Neural progenitor cell (in vitro differentiated cells): ENCODE measurements at regions not wholly inside any gene's neighbourhood (a gene's known extent, or its start where the extent isn't known, plus 50 kb on each side); places are given as distances from the start of the nearest gene placed in this dataset.
A peak's percentile ranks its signal among the peaks of the same experiment; 100 is the strongest.

Source experiments
- DNase-seq: peaks from one replicate; pipeline ENCODE4 v3.0.0-alpha.2; 2016; ENCODE audit warnings: low spot score
- H2AFZ ChIP-seq: fragments of 200-600 bp; sonication (generic); replicated peaks from 2 replicates; pipeline ENCODE4 v1.6.1; 2016; ENCODE audit warnings: antibody characterized with exemption
- H3F3A ChIP-seq: fragments of 200-600 bp; sonication (generic); 2 replicates; pipeline ENCODE4 v1.6.1; 2016; ENCODE audit warnings: antibody characterized with exemption, low read depth
- H3K27ac ChIP-seq: fragments of 200-600 bp; sonication (generic); 2 replicates; pipeline ENCODE4 v1.5.1; 2016; ENCODE audit warnings: mild to moderate bottlenecking
- H3K27me3 ChIP-seq: fragments of 200-600 bp; sonication (generic); 2 replicates; pipeline ENCODE4 v1.6.1; 2016; ENCODE audit warnings: mild to moderate bottlenecking, moderate library complexity
- H3K36me3 ChIP-seq: fragments of 200-600 bp; sonication (generic); 2 replicates; pipeline ENCODE4 v1.5.1; 2016
- H3K4me1 ChIP-seq: fragments of 200-600 bp; sonication (generic); 2 replicates; pipeline ENCODE4 v1.6.1; 2016; ENCODE audit warnings: mixed run types
- H3K4me2 ChIP-seq: fragments of 200-600 bp; sonication (generic); 2 replicates; pipeline ENCODE4 v1.6.1; 2016
- H3K4me3 ChIP-seq: fragments of 200-600 bp; sonication (generic); 2 replicates; pipeline ENCODE4 v1.5.1; 2016
- H3K79me2 ChIP-seq: fragments of 200-600 bp; sonication (generic); 2 replicates; pipeline ENCODE4 v1.6.1; 2016; ENCODE audit warnings: low read depth
- H3K9ac ChIP-seq: fragments of 200-600 bp; sonication (generic); 2 replicates; pipeline ENCODE4 v1.6.1; 2016
- H3K9me3 ChIP-seq: fragments of 200-600 bp; sonication (generic); 2 replicates; pipeline ENCODE4 v1.5.1; 2016; ENCODE audit warnings: low read depth
- H4K20me1 ChIP-seq: fragments of 200-600 bp; sonication (generic); 2 replicates; pipeline ENCODE4 v1.6.1; 2016; ENCODE audit warnings: low read depth
- H3K27ac Mint-ChIP-seq: 3 replicates; pipeline ENCODE4 v1.8.0; 2021; ENCODE audit warnings: mixed read lengths
- H3K27me3 Mint-ChIP-seq: 2 replicates; pipeline ENCODE4 v1.8.0; 2022; ENCODE audit warnings: low read depth, mild to moderate bottlenecking, inconsistent platforms, moderate library complexity, mixed read lengths; ENCODE audit not compliant: insufficient read depth
- H3K36me3 Mint-ChIP-seq: 3 replicates; pipeline ENCODE4 v1.8.0; 2021; ENCODE audit warnings: mixed read lengths
- H3K4me1 Mint-ChIP-seq: 3 replicates; pipeline ENCODE4 v1.8.0; 2021; ENCODE audit warnings: mixed read lengths
- H3K4me3 Mint-ChIP-seq: 3 replicates; pipeline ENCODE4 v1.8.0; 2021; ENCODE audit warnings: mild to moderate bottlenecking, moderate library complexity, mixed read lengths
- H3K9me3 Mint-ChIP-seq: 3 replicates; pipeline ENCODE4 v1.8.0; 2020; ENCODE audit warnings: mixed read lengths
- EZH2 ChIP-seq: fragments of 200-600 bp; sonication (generic); IDR thresholded peaks from 2 replicates; pipeline ENCODE4 v1.6.1; 2017; ENCODE audit warnings: antibody characterized with exemption, mild to moderate bottlenecking, moderate library complexity
- EZH2phosphoT487 ChIP-seq: fragments of 200-600 bp; sonication (generic); IDR thresholded peaks from 2 replicates; pipeline ENCODE4 v1.6.1; 2017; ENCODE audit warnings: antibody characterized with exemption
- TF ChIP-seq, protein P1 (sequence below): fragments of 200-600 bp; sonication (generic); IDR thresholded peaks from 2 replicates; pipeline ENCODE4 v1.5.1; 2017; ENCODE audit warnings: antibody characterized with exemption, mild to moderate bottlenecking

- no peak overlapping the region for H3K27ac ChIP-seq
- no peaks in the 10 kb centered on the region for H4K20me1 ChIP-seq
- H3K27me3 Mint-ChIP-seq, result no peaks in the 10 kb centered on the region
- H3K27ac Mint-ChIP-seq, result no peak overlapping the region
- no peaks in the 10 kb centered on the region for H3K4me1 Mint-ChIP-seq
- H3K9ac ChIP-seq, result no peak overlapping the region
- DNase-seq, result no peak
- no peaks in the 10 kb centered on the region for H3K27me3 ChIP-seq
- H3K9me3 ChIP-seq, result no peaks in the 10 kb centered on the region
- H3K4me3 ChIP-seq, result no peak overlapping the region
- H3K4me1 ChIP-seq, result peaks cover 4% of the 10 kb centered on the region
- TF ChIP-seq EZH2 (no peak), EZH2phosphoT487 (no peak)
- TF ChIP-seq, protein P1, sequence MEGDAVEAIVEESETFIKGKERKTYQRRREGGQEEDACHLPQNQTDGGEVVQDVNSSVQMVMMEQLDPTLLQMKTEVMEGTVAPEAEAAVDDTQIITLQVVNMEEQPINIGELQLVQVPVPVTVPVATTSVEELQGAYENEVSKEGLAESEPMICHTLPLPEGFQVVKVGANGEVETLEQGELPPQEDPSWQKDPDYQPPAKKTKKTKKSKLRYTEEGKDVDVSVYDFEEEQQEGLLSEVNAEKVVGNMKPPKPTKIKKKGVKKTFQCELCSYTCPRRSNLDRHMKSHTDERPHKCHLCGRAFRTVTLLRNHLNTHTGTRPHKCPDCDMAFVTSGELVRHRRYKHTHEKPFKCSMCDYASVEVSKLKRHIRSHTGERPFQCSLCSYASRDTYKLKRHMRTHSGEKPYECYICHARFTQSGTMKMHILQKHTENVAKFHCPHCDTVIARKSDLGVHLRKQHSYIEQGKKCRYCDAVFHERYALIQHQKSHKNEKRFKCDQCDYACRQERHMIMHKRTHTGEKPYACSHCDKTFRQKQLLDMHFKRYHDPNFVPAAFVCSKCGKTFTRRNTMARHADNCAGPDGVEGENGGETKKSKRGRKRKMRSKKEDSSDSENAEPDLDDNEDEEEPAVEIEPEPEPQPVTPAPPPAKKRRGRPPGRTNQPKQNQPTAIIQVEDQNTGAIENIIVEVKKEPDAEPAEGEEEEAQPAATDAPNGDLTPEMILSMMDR, result no peak
- no peaks in the 10 kb centered on the region for H3K36me3 Mint-ChIP-seq
- H3K4me3 Mint-ChIP-seq, result no peak overlapping the region
- H3K4me2 ChIP-seq, result no peak overlapping the region
- no peaks in the 10 kb centered on the region for H3K36me3 ChIP-seq
- H2AFZ ChIP-seq, result peak overlapping the region; percentile 1
- H3K9me3 Mint-ChIP-seq, result no peaks in the 10 kb centered on the region
- H3F3A ChIP-seq, result peaks cover 9% of the 10 kb centered on the region
- H3K79me2 ChIP-seq, result peaks cover 4% of the 10 kb centered on the region
Measured at GRCh38 chr13:55571237-55571867, 1569.4 kb upstream of the PRR20A start.

DNA sequence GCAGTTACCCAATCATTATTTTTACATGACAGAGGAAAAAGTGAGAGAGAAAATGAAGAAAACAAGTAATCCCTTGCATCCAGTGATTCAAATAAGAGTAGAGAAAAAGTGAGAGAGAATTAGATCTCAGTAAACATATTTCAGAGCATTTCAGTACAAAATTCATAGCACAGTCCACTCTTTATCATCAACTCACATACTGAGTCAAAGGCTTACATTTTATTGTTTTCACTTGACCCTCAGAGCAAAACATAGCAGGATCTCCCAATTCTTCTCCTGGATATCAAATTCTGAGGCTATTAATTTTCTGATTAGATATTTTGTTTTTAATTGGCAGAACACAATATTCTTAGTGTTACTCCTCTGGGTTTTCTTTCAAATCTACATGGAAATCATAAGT is 1568.3 kb upstream of the PRR20A start:
- no peak for DNase-seq
- Histone ChIP-seq H3K27ac (no peak overlapping the region), H2AFZ (no peak overlapping the region), H3K36me3 (no peaks in the 10 kb centered on the region), H4K20me1 (no peaks in the 10 kb centered on the region), H3K4me1 (peaks cover 7% of the 10 kb centered on the region), H3F3A (no peaks in the 10 kb centered on the region), H3K9ac (no peak overlapping the region), H3K79me2 (peaks cover 4% of the 10 kb centered on the region), H3K9me3 (no peaks in the 10 kb centered on the region), H3K4me3 (no peak overlapping the region), H3K4me2 (no peak overlapping the region), H3K27me3 (no peaks in the 10 kb centered on the region)
- H3K27me3 Mint-ChIP-seq, result no peaks in the 10 kb centered on the region
- no peak overlapping the region for H3K4me3 Mint-ChIP-seq
- H3K4me1 Mint-ChIP-seq, result peaks cover 6% of the 10 kb centered on the region
- H3K9me3 Mint-ChIP-seq, result no peaks in the 10 kb centered on the region
- H3K36me3 Mint-ChIP-seq, result no peaks in the 10 kb centered on the region
- no peak overlapping the region for H3K27ac Mint-ChIP-seq
- TF ChIP-seq, protein P1, result no peak
- TF ChIP-seq EZH2phosphoT487 (no peak), EZH2 (no peak)

DNA sequence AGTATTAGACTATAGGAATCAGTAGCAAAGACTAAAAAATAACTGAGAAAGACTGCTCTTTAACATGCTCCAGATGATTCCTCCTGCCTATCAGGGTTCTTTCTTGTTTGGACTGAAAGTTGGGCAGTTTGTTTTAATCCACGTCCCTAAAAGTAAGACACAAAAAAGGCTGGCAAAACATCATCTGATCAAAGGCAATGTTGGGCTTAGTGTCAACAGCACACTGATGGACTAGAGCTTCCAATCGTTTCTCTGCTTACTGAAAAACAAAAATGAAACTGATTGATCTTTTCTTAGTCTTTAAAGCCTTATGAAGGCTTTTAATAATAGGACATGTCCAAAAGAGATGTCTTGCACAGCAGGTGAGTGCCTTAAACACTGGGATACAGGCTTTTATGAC is 1567.9 kb upstream of the PRR20A start:
- H3K27ac ChIP-seq, result no peak overlapping the region
- H3K27ac Mint-ChIP-seq, result no peak overlapping the region

More for the DNA sequence above, 1567.9 kb upstream of the PRR20A start:
- Histone ChIP-seq H3K79me2 (peaks cover 4% of the 10 kb centered on the region), H3F3A (no peaks in the 10 kb centered on the region), H2AFZ (no peak overlapping the region), H3K36me3 (no peaks in the 10 kb centered on the region), H3K9me3 (no peaks in the 10 kb centered on the region), H3K9ac (no peak overlapping the region), H3K4me3 (no peak overlapping the region), H3K27me3 (no peaks in the 10 kb centered on the region), H3K4me1 (peaks cover 7% of the 10 kb centered on the region), H3K4me2 (no peak overlapping the region), H4K20me1 (no peaks in the 10 kb centered on the region)
- no peaks in the 10 kb centered on the region for H3K36me3 Mint-ChIP-seq
- peaks cover 10% of the 10 kb centered on the region for H3K4me1 Mint-ChIP-seq
- no peaks in the 10 kb centered on the region for H3K27me3 Mint-ChIP-seq
- TF ChIP-seq EZH2 (no peak), EZH2phosphoT487 (no peak)
- TF ChIP-seq, protein P1, result no peak
- DNase-seq, result no peak
- H3K4me3 Mint-ChIP-seq, result no peak overlapping the region
- no peaks in the 10 kb centered on the region for H3K9me3 Mint-ChIP-seq
